GM20431 (cell line): ENCODE measurements at regions not wholly inside any gene's neighbourhood (a gene's known extent, or its start where the extent isn't known, plus 50 kb on each side); places are given as distances from the start of the nearest gene placed in this dataset.

ENCODE experiments used
- in situ Hi-C: fragments of 300-500 bp; cut with MseI, MboI; formaldehyde crosslinking; loops from one replicate; pipeline ENCODE4 v1.15.0; 2020; ENCODE audit warnings: low sequenced_read_pairs; ENCODE audit not compliant: unreplicated experiment

DNA sequence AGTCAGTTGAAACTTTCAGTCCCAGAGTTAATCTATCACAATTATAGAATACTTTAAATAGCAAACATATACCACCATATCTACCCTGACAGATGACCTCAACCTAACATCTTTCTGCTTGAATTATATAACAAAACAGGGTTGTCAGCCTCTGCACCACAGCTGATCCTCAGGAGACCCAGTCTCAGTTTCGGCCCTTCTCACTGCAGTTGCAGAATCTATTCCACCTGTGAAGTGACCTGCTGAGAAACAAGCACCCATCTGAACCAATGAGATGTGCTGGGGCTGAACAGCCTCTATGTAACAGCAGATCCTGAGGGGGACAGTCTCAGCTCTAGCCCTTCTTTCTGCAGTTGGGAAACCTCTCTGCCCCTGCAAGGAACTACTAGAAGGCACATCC, 567.6 kb downstream of the KCNJ3 start:
- in situ Hi-C loops = no loop called here

DNA sequence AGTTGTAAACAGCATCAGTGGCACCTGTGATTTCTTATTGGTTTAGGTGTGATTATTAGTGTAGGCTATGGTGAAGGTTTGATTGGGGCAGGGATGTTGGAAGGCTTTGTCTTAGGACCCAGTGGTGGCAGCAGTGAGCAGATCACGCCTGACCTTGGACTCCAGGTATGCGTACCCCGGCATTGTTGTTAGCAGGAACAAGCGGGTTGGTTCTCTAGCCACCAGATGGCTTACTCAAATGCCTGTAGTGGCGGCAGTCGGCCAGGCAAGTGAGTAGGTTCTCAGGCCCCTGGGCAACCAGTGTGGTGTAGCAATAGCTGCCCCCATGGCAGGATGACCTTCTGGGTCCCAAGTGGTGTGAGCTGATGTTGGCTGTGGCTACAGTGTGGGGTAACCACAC, 558.3 kb downstream of the KCNJ3 start:
- in situ Hi-C loops = no loop called here

DNA sequence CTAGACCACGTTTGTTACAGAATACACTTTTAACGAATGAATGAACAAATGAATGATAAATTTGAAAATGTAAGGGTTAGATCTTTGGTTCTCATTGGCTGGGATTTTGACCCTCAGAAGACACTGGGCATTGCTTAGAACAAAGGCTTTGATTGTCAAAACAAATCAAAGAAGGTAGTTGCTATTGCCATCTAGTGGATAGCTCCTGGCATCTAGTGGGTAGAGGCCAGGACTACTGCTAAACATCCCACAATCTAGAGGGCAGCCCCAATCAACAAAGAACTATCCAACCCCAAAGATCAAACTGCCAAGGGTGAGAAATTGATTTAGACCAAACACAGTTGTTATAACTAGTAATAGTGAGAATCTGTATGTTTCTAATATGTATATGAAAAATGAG, 552.3 kb downstream of the KCNJ3 start:
- in situ Hi-C loops = no loop called here

DNA sequence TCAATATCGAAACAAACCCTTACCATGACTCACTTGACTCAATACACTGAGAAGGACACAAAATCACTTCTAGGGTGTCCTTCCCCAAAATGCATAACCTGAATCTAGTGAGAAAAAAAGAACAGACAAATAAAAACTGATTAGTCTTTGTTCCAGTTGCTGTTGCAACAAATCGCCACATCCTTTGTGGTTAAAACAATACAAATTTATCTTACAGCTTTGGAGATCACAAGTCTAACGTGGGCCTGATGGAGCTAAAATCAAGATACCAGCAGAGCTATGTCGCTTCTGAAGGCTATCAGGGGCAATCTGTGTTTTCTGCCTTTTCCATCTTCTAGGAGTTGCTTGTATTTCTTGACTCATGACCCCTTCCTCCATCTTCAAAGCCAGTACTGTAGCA, 541.7 kb downstream of the KCNJ3 start:
- in situ Hi-C loops = loop anchor here (25.0 kb wide), 2 partner anchors 603 to 828 kb away; no protein-coding TSS in a partner anchor

DNA sequence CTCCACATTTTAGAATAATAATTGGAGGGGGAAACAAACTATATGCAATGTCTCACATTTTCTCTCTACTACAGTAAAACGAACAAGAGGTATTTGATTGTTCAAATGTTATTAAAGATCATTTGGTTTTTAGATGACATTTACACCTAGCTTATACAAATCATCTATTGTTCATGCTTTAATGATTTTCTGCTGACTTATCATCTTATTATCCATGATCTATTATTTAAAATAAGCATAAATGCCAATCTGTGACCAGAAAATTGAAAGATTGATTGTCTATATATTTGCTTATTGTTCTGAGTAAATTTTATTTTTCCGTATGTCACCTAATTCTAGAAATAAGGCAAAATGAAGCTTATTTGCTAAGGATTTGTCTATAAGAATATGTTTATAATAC, 537.2 kb downstream of the KCNJ3 start:
- in situ Hi-C loops = loop anchor here (25.0 kb wide), 2 partner anchors 598 to 823 kb away; no protein-coding TSS in a partner anchor

DNA sequence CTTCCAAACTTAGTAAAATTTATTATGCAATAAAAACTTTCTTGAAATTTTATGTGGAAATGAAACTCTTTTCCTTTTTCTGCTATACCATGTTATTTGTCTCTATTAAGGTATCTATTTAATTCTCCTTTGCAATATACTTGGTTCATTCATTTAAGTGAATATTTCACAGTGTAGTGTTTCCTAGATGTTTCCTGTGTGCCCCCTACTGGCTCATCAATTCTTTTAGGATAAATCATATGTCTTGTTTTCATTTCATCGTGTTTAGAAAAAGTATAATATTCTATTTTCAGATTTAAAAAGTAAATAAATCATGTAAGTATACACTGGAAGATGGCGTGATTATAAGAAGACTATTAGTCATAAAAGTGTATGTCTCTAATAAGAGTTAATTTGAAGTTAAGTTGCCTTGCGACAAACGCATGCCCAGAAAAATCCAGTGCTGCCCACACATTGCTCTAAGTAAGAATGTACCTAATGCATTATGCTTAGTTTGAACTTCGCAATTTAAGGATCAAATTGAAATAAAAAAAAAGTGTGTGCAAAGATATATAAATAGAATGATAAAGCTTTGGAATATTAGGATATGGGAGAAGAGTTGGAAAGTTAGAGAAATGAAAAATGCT, 525.4 kb downstream of the KCNJ3 start:
- in situ Hi-C loops = no loop called here

DNA sequence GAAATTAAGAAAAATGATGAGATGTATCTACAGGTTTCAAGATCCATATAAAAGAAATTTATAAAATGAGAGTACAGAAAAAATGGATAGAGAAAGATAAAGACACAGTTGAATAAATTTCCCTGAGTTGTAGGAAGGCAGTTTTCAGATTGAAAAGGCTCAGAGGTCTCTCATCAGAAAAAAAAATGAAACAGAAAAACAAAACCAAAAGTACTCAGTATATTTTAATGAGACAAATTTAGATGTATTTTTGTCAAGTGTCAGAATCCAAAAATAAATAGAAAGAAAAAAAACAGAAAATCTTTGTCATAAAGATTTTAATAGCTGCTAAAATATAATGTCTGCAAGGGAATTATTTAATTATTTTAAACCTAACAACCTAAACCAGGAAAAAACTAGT, 520.5 kb downstream of the KCNJ3 start:
- in situ Hi-C loops = no loop called here

DNA sequence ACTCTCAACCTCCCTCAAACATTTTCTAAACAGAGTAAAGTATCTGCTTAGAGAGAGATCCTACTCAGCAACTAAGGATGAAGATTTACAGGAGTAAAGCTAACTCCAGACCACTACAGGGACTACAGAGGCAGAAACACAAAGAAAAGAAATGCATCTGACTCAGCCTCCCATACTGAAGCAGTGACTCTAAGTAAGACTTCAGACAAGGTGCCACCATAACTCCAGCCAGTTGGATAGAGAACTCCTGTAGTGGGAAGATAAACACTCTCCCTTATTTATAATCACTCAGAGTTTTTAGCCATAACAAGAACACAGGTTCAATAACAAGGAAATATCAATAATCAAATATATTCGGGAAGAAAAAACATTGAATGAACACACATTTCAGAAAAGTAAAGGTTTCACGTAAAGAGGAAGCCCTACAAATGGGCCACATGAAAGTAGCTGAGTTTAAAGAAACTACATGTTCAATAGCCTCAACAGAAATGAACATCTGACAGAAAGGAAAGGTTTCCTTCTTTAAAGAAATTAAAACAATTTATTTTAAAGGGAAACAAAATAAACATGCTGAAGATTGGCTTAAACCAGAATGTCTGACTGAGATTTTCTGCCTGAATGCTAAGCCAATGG, 519.9 kb downstream of the KCNJ3 start:
- in situ Hi-C loops = no loop called here

DNA sequence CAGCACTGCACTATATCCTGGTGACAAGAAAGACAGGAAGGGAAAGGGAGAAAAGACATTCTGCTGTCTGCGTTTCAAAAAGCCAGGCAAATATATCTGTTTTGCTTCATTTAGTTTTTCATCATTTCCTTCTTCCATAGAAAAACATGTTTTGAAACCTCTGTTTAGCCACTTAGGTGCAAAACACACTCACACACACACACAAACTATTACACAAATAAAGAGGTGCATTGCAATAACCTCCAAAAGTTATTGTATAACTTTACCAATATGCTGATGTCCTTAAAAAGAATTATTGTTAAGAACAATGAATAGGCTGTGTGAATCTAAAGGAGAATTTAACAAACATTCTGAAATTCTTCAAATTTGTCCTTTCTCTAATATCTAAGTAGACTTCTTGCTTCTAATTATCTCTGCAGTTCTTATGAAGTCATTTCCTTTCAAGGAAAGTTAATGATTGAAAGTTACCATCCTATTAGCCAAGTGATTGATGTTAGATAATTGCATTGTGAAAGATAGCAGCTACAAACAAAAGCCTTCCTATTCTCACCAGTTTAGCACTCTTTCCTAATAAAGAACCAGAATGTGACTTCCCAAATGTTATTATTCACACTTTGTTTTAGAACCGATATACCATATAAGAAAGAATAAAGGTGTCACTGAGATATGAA, 516.7 kb downstream of the KCNJ3 start:
- in situ Hi-C loops = no loop called here

DNA sequence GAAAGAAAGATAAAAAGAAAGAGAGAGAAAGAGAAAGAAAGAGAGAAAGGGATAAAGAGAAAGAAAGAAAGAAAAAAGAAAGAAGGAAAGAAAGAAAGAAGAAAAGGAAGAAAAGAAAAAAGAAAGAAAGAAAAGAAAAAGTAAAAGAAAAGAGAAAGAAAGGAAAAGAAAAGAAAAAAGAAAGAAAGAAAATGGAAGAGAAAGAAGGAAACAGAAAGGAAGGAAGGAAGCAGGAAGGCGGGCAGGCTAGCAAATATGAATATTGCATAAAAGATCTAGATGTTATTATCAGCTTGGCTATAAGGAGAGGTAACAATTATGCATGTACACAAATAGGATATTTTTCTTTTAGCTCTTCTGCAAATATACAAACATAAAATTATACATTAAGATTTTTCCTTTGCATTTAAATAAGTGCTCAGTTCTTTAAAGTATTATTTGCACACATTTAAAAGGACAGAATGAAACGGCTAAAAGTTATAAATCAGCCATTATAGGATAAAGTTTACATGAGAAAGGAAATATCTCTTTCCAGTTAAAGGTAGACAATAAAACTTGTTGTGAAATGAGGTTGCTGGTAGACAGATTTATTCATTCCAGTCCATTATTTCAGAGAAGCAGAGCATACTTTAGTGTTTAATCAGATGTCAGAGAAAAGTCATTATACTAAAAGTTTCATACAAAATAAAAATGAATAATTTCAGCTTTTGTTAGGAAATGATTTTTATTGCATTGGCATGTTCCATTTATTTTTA, 511.4 kb downstream of the KCNJ3 start:
- in situ Hi-C loops = no loop called here

DNA sequence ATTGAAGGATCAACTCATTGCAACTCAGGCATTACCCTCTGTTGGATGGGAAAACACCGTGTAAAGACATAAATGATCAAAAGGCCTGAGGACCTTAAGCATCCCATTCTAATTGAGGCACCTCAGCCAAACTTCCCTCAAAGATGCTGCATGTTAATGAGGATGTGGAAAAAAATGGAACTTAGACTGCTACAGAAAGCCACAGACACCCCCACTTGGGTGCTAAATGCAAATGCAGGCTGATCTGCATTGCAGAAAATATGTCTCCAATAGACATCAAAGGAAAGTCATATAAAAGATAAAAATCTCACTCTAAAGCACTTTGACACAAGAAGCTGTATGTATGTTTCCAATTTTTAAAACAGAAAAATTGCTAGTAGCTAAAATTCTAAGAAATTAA, 504.7 kb downstream of the KCNJ3 start:
- in situ Hi-C loops = no loop called here

DNA sequence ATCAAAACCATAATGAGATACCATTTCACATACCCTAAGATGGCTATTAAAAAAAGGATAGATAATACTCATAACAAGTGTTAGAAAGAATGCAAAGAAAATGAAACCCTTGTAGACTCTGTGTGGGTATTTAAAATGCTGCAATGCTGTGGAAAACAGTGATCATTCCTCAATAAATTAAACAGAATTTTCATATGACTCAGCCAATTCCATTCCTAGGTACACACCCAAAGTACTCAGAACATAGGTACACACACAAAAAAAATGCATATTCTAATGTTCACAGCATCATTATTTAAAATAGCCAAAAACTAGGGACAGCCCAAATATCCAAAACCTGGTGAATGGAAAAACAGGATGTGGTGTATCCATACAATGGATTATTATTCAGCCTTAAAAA, 502.3 kb downstream of the KCNJ3 start:
- in situ Hi-C loops = no loop called here

DNA sequence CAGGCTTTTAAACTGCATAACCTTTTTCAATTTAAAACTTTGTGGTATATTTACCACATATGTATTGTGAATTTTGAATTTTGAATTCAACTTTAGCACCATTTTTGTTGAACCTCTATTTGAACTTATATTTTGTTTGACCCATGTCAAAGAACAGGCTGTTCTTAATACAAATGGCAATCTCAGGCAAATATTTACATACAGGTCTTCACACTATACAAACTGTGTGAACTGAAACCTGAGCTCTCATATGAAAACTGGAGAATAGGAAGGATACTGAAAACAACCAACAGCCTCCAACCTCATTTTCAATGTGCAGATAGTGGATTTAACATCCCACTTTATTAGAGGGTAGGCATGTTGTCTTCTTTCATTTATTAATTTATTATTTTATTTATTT, 491.8 kb downstream of the KCNJ3 start:
- in situ Hi-C loops = no loop called here

DNA sequence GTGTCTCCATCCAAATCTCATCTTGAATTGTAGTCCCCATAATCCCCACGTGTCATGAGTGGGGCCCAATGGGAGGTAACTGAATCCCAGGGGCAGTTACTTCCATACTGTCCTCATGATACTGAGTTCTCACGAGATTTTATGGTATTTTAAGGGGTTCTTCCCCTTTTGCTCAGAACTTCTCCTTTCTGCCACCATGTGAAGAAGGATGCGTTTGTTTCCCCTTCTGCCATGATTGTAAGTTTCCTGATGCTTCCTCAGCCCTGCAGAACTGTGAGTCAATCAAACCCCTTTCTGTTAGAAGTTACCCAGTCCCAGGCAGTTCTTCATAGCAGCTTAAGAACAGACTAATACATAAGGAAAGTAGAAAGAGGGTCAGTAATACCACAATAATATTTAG, 480.4 kb downstream of the KCNJ3 start:
- in situ Hi-C loops = no loop called here

DNA sequence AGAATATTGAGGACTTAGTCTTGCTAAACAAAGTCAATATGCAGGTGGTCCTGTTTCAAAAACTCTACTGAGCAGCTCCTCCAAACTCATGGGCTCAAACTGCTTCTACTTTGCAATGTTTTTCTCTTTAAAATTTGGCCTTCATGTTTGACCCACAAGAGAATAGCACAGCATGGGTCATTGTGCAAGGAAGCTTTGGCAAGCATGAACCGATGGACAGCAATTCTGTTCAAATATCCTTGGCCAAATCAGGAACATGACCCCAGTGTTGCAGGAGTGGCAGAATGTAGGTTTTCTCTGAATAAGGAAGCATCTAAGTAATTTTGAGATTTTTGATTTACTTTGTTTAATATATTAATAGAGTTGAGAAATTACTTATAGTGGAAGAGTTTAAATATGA, 477.9 kb downstream of the KCNJ3 start:
- in situ Hi-C loops = no loop called here

DNA sequence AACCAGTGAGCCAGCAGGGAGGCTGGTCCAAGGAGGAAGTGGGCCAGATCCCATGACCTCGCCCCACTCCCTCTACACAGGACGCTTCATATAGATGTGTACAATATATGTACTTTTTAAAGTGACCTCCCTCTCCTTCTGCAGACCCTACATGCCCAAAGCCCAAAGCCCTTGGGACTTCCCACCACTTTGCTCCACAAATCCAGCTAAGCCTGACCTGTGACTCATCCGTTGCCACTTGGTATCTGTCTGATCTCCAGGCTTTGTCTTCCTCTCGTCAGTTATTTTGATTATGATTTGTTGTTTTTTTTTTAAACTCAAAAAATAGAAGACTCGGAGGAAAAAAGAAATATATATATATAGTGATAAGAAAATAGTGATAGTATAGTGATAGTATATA, 470.8 kb downstream of the KCNJ3 start:
- in situ Hi-C loops = no loop called here

DNA sequence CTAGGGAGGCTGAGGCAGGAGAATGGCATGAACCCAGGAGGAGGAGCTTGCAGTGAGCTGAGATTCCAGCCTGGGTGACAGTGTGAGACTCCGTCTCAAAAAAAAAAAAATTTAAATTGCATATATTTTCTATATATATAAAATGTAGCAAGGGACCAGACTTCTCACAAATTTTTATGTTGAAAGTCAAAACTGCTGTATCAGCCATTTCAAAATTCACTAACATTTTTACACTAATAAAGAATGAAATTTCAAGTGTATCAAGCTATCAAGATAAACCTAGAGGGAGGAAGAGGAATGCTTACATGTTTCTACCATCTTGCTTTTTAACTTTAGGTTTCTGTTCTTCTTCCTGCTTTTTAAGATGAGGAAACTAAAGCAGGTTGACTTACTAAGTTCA, 464.0 kb downstream of the KCNJ3 start:
- in situ Hi-C loops = no loop called here

DNA sequence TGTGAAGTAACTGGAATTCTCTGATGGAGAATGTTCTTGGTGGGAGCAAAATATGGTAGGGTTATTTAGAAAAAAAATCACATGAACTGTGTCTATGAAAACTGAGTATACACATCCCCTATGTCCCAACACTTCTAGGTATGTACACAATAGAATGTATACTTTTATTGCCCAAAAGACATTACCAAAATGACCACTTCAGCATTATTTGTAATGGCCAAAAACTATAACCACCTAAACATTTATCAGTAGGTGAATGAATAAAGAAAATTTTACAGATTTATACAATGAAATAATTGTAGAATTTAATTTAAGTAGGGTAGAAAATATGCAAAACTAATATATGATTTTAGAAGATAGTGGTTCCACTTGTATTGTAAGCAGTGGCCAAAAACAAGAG, 462.8 kb downstream of the KCNJ3 start:
- in situ Hi-C loops = no loop called here

DNA sequence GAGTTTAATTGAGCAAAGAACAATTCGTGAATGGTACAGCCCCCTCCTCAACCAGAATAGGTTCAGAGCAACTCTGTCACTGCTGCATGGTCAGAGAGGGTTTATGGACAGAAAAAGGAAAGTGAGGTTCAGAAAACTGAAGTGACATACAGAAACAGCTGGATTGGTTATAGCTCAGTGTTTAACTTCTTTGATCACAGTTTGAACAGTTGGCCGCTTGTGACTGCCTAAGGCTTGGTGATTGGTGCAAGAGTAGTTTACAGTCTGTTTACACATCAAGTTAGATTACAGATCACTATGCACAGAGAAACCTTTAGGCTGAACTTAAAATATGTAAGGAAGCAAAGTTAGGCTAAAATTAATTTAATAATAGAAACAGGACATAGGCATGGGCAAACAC, 459.2 kb downstream of the KCNJ3 start:
- in situ Hi-C loops = no loop called here

DNA sequence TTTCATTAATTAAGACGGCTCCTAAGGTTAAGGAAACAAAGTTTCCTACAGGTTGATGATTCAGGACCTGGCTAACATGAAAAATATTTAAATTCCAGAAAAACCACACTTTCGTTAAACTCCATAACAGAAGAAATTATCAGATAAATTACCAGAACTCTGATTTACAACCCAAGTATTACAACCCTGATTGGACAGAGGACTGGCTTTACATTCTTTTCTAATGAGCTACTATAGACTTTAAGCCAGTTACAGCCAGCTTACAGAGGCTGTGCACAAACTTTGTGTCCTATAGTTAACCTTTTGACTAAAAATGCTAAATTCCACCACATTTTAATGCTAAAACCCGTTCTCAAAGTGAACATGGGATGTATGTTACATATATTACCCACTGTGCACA, 458.6 kb downstream of the KCNJ3 start:
- in situ Hi-C loops = no loop called here

DNA sequence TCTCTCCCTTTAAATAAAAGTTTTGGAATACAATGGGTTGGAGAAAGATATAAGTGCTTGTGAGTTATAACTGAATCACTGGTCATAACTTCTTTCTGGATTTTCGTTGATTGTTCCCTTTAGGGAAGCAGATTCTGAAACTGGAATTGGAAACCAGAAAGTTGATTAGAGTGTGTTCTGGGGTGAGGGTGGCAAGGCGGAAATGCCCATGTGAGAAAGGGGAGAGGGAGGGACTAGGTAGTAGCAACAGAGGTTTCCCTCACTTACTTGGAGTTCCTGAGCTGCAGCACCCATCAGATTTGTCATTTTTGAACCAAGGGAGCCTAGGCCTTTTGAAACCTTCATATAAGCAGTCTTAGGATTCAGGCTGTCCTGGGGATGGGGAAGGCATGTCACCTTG, 453.4 kb downstream of the KCNJ3 start:
- in situ Hi-C loops = no loop called here
